GM13977 (cell line): ENCODE measurements at regions not wholly inside any gene's neighbourhood (a gene's known extent, or its start where the extent isn't known, plus 50 kb on each side); places are given as distances from the start of the nearest gene placed in this dataset.

ENCODE experiments used
- DNase-seq: peaks from one replicate; pipeline ENCODE4 v3.0.0; 2012; ENCODE audit warnings: low spot score
- CTCF ChIP-seq: IDR thresholded peaks from 2 replicates; pipeline ENCODE4 v1.5.1; 2012; ENCODE audit warnings: mild to moderate bottlenecking, control low read depth; ENCODE audit not compliant: insufficient read depth; ENCODE audit errors: extremely low read depth, missing control alignments
- in situ Hi-C: fragments of 300-500 bp; cut with MboI; formaldehyde crosslinking; loops from one replicate; pipeline ENCODE4 v1.12.0; 2022; ENCODE audit warnings: low sequenced_read_pairs, low pct_unique_long_range_greater_than_20kb, mixed read lengths, inconsistent platforms; ENCODE audit not compliant: unreplicated experiment

GRCh38 chr6:20038410-20039204 is 173.7 kb downstream of the MBOAT1 start:
- no peak for DNase-seq
- no peak for TF ChIP-seq CTCF
- in situ Hi-C loops, result loop anchor here (25.0 kb wide), 1 partner anchor 1426 kb away; no protein-coding TSS in a partner anchor

GRCh38 chr6:20044883-20045282 is 167.4 kb downstream of the MBOAT1 start:
- in situ Hi-C loops, result loop anchor here (25.0 kb wide), 1 partner anchor 1433 kb away; no protein-coding TSS in a partner anchor

More at GRCh38 chr6:20044883-20045282, 167.4 kb downstream of the MBOAT1 start:
- no peak for DNase-seq
- TF ChIP-seq CTCF, result no peak
